A549 (cell line): ENCODE measurements at regions not wholly inside any gene's neighbourhood (a gene's known extent, or its start where the extent isn't known, plus 50 kb on each side); places are given as distances from the start of the nearest gene placed in this dataset.

Source experiments
- ATAC-seq, 2 experiments: fragments of 200-7000 bp in 1 of 2; fragments of >200 bp in 1 of 2; cut with Nextera tagmentation in 1 of 2; cut with Tn5 transposase in 1 of 2; 3 replicates each; pipeline versions ENCODE4 v1.8.0 to v1.9.1; 2018 to 2020; ENCODE audit warnings: mild to moderate bottlenecking in 1 of 2, moderate library complexity in 1 of 2
- CTCF ChIA-PET: fragments of 300-600 bp; sonication (Branson Sonifier 250); formaldehyde crosslinking; extraction: SDS; loops from one replicate; lab custom pipeline; 2021; ENCODE audit warnings: antibody characterized with exemption, inconsistent platforms; lab: Yijun Ruan, JAX
- POLR2A ChIA-PET: fragments of 350-600 bp; formaldehyde crosslinking; extraction: SDS; loops from one replicate; lab custom pipeline; 2021; ENCODE audit warnings: antibody characterized with exemption, inconsistent platforms; lab: Yijun Ruan, JAX
- DNase-seq, 2 experiments: peaks; one replicate each; pipeline versions ENCODE4 v3.0.0 to v3.0.0-alpha.2; 2011 to 2016; ENCODE audit warnings: low read depth in 1 of 2, low spot score in 1 of 2
- FAIRE-seq: peaks from 2 replicates; lab custom pipeline; 2011; peaks lifted over from hg19 to GRCh38; lab: Jason Lieb, UNC
- H3K27ac ChIP-seq, 2 experiments: fragments of >200 bp; sonication (Bioruptor Twin); formaldehyde crosslinking; 3 replicates each; pipeline ENCODE4 v1.5.1; 2016 to 2017
- H3K4me1 ChIP-seq: fragments of >200 bp; sonication (Bioruptor Twin); formaldehyde crosslinking; 3 replicates; pipeline ENCODE4 v1.6.1; 2016
- H3K4me2 ChIP-seq: fragments of >200 bp; sonication (Bioruptor Twin); formaldehyde crosslinking; 3 replicates; pipeline ENCODE4 v1.6.1; 2016
- H3K4me3 ChIP-seq: fragments of >200 bp; sonication (Bioruptor Twin); formaldehyde crosslinking; 3 replicates; pipeline ENCODE4 v1.5.1; 2016
- H3K9me3 ChIP-seq: fragments of >200 bp; sonication (Bioruptor Twin); formaldehyde crosslinking; 3 replicates; pipeline ENCODE4 v1.6.1; 2016
- ATOH8 ChIP-seq: fragments of 250-450 bp; sonication (Bioruptor Pico); IDR thresholded peaks from 2 replicates; pipeline ENCODE4 v1.5.0; 2020; ENCODE audit warnings: low read depth, mild to moderate bottlenecking, moderate library complexity
- CBX2 ChIP-seq: fragments of 200-600 bp; sonication (generic); IDR thresholded peaks from 2 replicates; pipeline ENCODE4 v1.6.1; 2016; ENCODE audit warnings: low read depth, mild to moderate bottlenecking, borderline replicate concordance
- EHMT2 ChIP-seq: fragments of 200-600 bp; sonication (generic); IDR thresholded peaks from 2 replicates; pipeline ENCODE4 v1.6.1; 2016; ENCODE audit warnings: antibody characterized with exemption, low read depth, mild to moderate bottlenecking, moderate library complexity
- EP300 ChIP-seq, 2 experiments: fragments of >200 bp; sonication (Bioruptor Twin); formaldehyde crosslinking; IDR thresholded peaks; 2 replicates in 1 of 2; 3 replicates in 1 of 2; pipeline ENCODE4 v1.6.1; 2016 to 2017
- ESRRA ChIP-seq: fragments of 150-350 bp; IDR thresholded peaks from 2 replicates; pipeline ENCODE4 v1.6.1; 2014; ENCODE audit warnings: mild to moderate bottlenecking, low read length, borderline replicate concordance
- FOSB ChIP-seq: fragments of 250-450 bp; sonication (Bioruptor Pico); IDR thresholded peaks from 2 replicates; pipeline ENCODE4 v1.5.0; 2020; ENCODE audit warnings: mild to moderate bottlenecking, moderate library complexity
- FOSL2 ChIP-seq, 2 experiments: fragments of 450-650 bp in 1 of 2; fragments of >200 bp in 1 of 2; sonication (Bioruptor Twin) in 1 of 2; formaldehyde crosslinking; IDR thresholded peaks; 2 replicates each; pipeline versions ENCODE4 v1.5.0 to v1.6.1; 2016 to 2020; ENCODE audit warnings: mild to moderate bottlenecking in 1 of 2, moderate library complexity in 1 of 2
- FOXS1 ChIP-seq: fragments of 250-450 bp; sonication (Bioruptor Pico); IDR thresholded peaks from 2 replicates; pipeline ENCODE4 v1.5.0; 2020; ENCODE audit warnings: mild to moderate bottlenecking, moderate library complexity
- GATA3 ChIP-seq: IDR thresholded peaks from 2 replicates; pipeline ENCODE4 v1.6.1; 2012; ENCODE audit warnings: borderline replicate concordance
- HMGXB4 ChIP-seq: fragments of 250-450 bp; sonication (Bioruptor Pico); IDR thresholded peaks from 2 replicates; pipeline ENCODE4 v1.5.0; 2021; ENCODE audit warnings: mild to moderate bottlenecking, moderate library complexity, borderline replicate concordance
- HOXA7 ChIP-seq: fragments of 250-450 bp; sonication (Bioruptor Pico); IDR thresholded peaks from 2 replicates; pipeline ENCODE4 v1.5.0; 2020; ENCODE audit warnings: mild to moderate bottlenecking, moderate library complexity
- HOXB13 ChIP-seq: fragments of 250-450 bp; sonication (Bioruptor Pico); IDR thresholded peaks from 2 replicates; pipeline ENCODE4 v1.5.0; 2020; ENCODE audit warnings: low read depth, mild to moderate bottlenecking, moderate library complexity
- JUN ChIP-seq, 2 experiments: fragments of >200 bp; sonication (Bioruptor Twin); formaldehyde crosslinking; IDR thresholded peaks; 2 replicates in 1 of 2; 3 replicates in 1 of 2; pipeline ENCODE4 v1.6.1; 2016 to 2017
- MAZ ChIP-seq: fragments of 150-350 bp; IDR thresholded peaks from 2 replicates; pipeline ENCODE4 v1.6.1; 2014; ENCODE audit warnings: antibody characterized with exemption, low read depth, low read length, borderline replicate concordance
- MYC ChIP-seq: IDR thresholded peaks from 2 replicates; pipeline ENCODE4 v1.6.1; 2012; ENCODE audit warnings: mild to moderate bottlenecking, inconsistent platforms, low read length, improper control_type of control experiment, borderline replicate concordance
- NFE2L2 ChIP-seq: fragments of 150-350 bp; conservative IDR thresholded peaks from 2 replicates; pipeline ENCODE4 v1.6.1; 2014; ENCODE audit warnings: low read length
- NR3C1 ChIP-seq: fragments of >200 bp; sonication (Bioruptor Twin); formaldehyde crosslinking; IDR thresholded peaks from 3 replicates; pipeline ENCODE4 v1.6.1; 2017
- PBX3 ChIP-seq: IDR thresholded peaks from 2 replicates; pipeline ENCODE4 v1.6.1; 2012
- PHF8 ChIP-seq: fragments of 200-600 bp; sonication (generic); IDR thresholded peaks from 2 replicates; pipeline ENCODE4 v1.6.1; 2016; ENCODE audit warnings: low read depth, mild to moderate bottlenecking, antibody characterized with exemption, moderate library complexity, borderline replicate concordance
- POLR2A ChIP-seq: IDR thresholded peaks from 2 replicates; pipeline ENCODE4 v1.6.1; 2012; ENCODE audit warnings: mild to moderate bottlenecking, low read length
- RCOR1 ChIP-seq: fragments of 150-350 bp; IDR thresholded peaks from 2 replicates; pipeline ENCODE4 v1.6.1; 2014; ENCODE audit warnings: antibody characterized with exemption, low read length, low read depth
- REST ChIP-seq: fragments of 200-600 bp; sonication (generic); IDR thresholded peaks from 2 replicates; pipeline ENCODE4 v1.6.1; 2016; ENCODE audit warnings: antibody characterized with exemption, mild to moderate bottlenecking, moderate library complexity
- RNF2 ChIP-seq: fragments of 200-600 bp; sonication (generic); IDR thresholded peaks from 2 replicates; pipeline ENCODE4 v1.6.1; 2016; ENCODE audit warnings: low read depth, mild to moderate bottlenecking, antibody characterized with exemption, moderate library complexity, borderline replicate concordance
- SMC3 ChIP-seq: fragments of >200 bp; sonication (Bioruptor Twin); formaldehyde crosslinking; IDR thresholded peaks from 3 replicates; pipeline ENCODE4 v1.6.1; 2018; ENCODE audit warnings: inconsistent platforms
- SREBF2 ChIP-seq: fragments of 450-650 bp; IDR thresholded peaks from 2 replicates; pipeline ENCODE4 v1.6.1; 2014; ENCODE audit warnings: mild to moderate bottlenecking, moderate library complexity
- TFCP2L1 ChIP-seq: fragments of 250-450 bp; sonication (Bioruptor Pico); IDR thresholded peaks from 2 replicates; pipeline ENCODE4 v1.5.0; 2021; ENCODE audit warnings: mild to moderate bottlenecking
- TP53 ChIP-seq: fragments of 250-450 bp; sonication (Bioruptor Pico); IDR thresholded peaks from 2 replicates; pipeline ENCODE4 v1.5.0; 2021; ENCODE audit warnings: mild to moderate bottlenecking, moderate library complexity
- USF2 ChIP-seq: fragments of 450-650 bp; IDR thresholded peaks from 2 replicates; pipeline ENCODE4 v1.6.1; 2014; ENCODE audit warnings: antibody characterized with exemption
- ZC3H11A ChIP-seq: fragments of 450-650 bp; IDR thresholded peaks from 2 replicates; pipeline ENCODE4 v1.6.1; 2014; ENCODE audit warnings: antibody characterized with exemption, mild to moderate bottlenecking
- WGBS: methylation state at CpG from one replicate; pipeline ENCODE4 v1.1.6; 2017; ENCODE audit errors: missing lambda C conversion rate; 5-methylcytosine and 5-hydroxymethylcytosine counted together

GRCh38 chr22:47847131-47847890 lies 1084.9 kb downstream of the TBC1D22A start:
- DNase-seq (no peak), ATAC-seq (no peak)
- POLR2A ChIA-PET, result no interaction called here
- H3K9me3 ChIP-seq, result no peaks in the 10 kb centered on the region
- H3K4me2 ChIP-seq, result no peak overlapping the region
- no peak overlapping the region for H3K27ac ChIP-seq
- no peak overlapping the region for H3K4me3 ChIP-seq
- TF ChIP-seq GATA3 (no peak), NR3C1 (no peak), PBX3 (no peak), SREBF2 (no peak), MAZ (no peak), USF2 (no peak), HMGXB4 (no peak), RNF2 (no peak), REST (no peak), RCOR1 (no peak), TP53 (CRISPR knock-in tag) (no peak), FOSB (no peak), EHMT2 (no peak), CBX2 (no peak), FOSL2 (IDR thresholded peaks at IDR 0.05) (no peak), FOSL2 (CRISPR knock-in tag; IDR thresholded peaks at IDR 0.05) (no peak), HOXA7 (no peak), TFCP2L1 (CRISPR knock-in tag) (no peak), PHF8 (no peak), JUN (IDR thresholded peaks at IDR 0.05) (no peak)
- TF ChIP-seq, all 56 proteins: peak for 0
- CTCF ChIA-PET, result no interaction called here
- FAIRE-seq, result no peak
- no peaks in the 10 kb centered on the region for H3K4me1 ChIP-seq
- 24% methylated on average over 6 of the region's 8 CpGs for WGBS

- no peak overlapping the region for H3K4me2 ChIP-seq
- DNase-seq (no peak), FAIRE-seq (no peak), ATAC-seq (no peak)
- CTCF ChIA-PET, result no interaction called here
- no peak overlapping the region for H3K4me3 ChIP-seq
- WGBS, result 31% methylated on average over 2 of the region's 2 CpGs
- POLR2A ChIA-PET, result no interaction called here
- H3K9me3 ChIP-seq, result no peaks in the 10 kb centered on the region
- no peaks in the 10 kb centered on the region for H3K4me1 ChIP-seq
- TF ChIP-seq CBX2 (no peak), POLR2A (no peak), SREBF2 (no peak), SMC3 (no peak), FOXS1 (no peak), MAZ (no peak), MYC (no peak), HOXB13 (CRISPR knock-in tag) (no peak), ESRRA (no peak), NFE2L2 (no peak), EP300 (IDR thresholded peaks at IDR 0.05) (no peak), ATOH8 (CRISPR knock-in tag) (no peak), ZC3H11A (no peak)
- H3K27ac ChIP-seq, result no peak overlapping the region
Measured at GRCh38 chr22:47846206-47846605, 1083.8 kb downstream of the TBC1D22A start.
